Peyer's patch (tissue), 4 donors: ENCODE measurements at regions not wholly inside any gene's neighbourhood (a gene's known extent, or its start where the extent isn't known, plus 50 kb on each side); places are given as distances from the start of the nearest gene placed in this dataset.
"Not testable (repeated sequence)": the region's sequence is repeated elsewhere in the genome, so short reads cannot be mapped to it uniquely, and the experiment has no call there.

Source experiments
- DNase-seq, 3 donors: peaks; one replicate each; pipeline ENCODE4 v3.0.0-alpha.2; 2017 to 2019
- H3K27ac ChIP-seq, 4 donors: fragments of 200-600 bp; sonication (generic); one replicate each; pipeline ENCODE4 v1.5.1; 2016 to 2019
- H3K27me3 ChIP-seq, 2 donors: fragments of 200-600 bp; sonication (generic); one replicate each; pipeline ENCODE4 v1.5.1; 2019
- H3K36me3 ChIP-seq, 3 donors: fragments of 200-600 bp; sonication (generic); one replicate each; pipeline ENCODE4 v1.5.1; 2016 to 2019
- H3K4me1 ChIP-seq, 4 donors: fragments of 200-600 bp; sonication (generic); one replicate each; pipeline ENCODE4 v1.5.1; 2016 to 2019
- H3K4me3 ChIP-seq, 4 donors: fragments of 200-600 bp; sonication (generic); 1 replicate in 3 of 4; 2 replicates in 1 of 4; pipeline ENCODE4 v1.5.1; 2016 to 2019; ENCODE audit warnings: mild to moderate bottlenecking in 1 of 4
- H3K9me3 ChIP-seq, 4 donors: fragments of 200-600 bp; sonication (generic); one replicate each; pipeline ENCODE4 v1.5.1; 2016 to 2019; ENCODE audit warnings: mild to moderate bottlenecking in 1 of 4
- CTCF ChIP-seq, 6 experiments: fragments of 450-650 bp in 4 of 6; fragments of 200-600 bp in 2 of 6; sonication (generic) in 1 of 6; IDR thresholded peaks; one replicate each; pipeline ENCODE4 v1.5.1; 2017 to 2019; ENCODE audit warnings: antibody characterized with exemption in 6 of 6, mild to moderate bottlenecking in 3 of 6, moderate library complexity in 1 of 6
- POLR2A ChIP-seq, 2 donors: fragments of 450-650 bp; IDR thresholded peaks; one replicate each; pipeline ENCODE4 v1.5.1; 2017; ENCODE audit warnings: antibody characterized with exemption in 2 of 2, mild to moderate bottlenecking in 2 of 2, moderate library complexity in 2 of 2

- no peak for DNase-seq
- Histone ChIP-seq H3K27me3 (no peaks in the 10 kb centered on the region), H3K4me1 (no peaks in the 10 kb centered on the region), H3K27ac (no peak overlapping the region), H3K36me3 (no peaks in the 10 kb centered on the region), H3K9me3 (no peaks in the 10 kb centered on the region), H3K4me3 (no peak overlapping the region)
- no peak for TF ChIP-seq CTCF (IDR thresholded peaks at IDR 0.05)
- TF ChIP-seq POLR2A (IDR thresholded peaks at IDR 0.05), result no peak
Observed at GRCh38 chr6:81362246-81362645, 390.2 kb downstream of the TENT5A start.

- H3K4me1 ChIP-seq, result no peaks in the 10 kb centered on the region
- DNase-seq, result no peak
- no peaks in the 10 kb centered on the region for H3K36me3 ChIP-seq
- TF ChIP-seq CTCF (IDR thresholded peaks at IDR 0.05) (no peak), POLR2A (IDR thresholded peaks at IDR 0.05) (no peak)
- no peak overlapping the region for H3K4me3 ChIP-seq
- H3K27me3 ChIP-seq, result no peaks in the 10 kb centered on the region
- H3K9me3 ChIP-seq, result no peaks in the 10 kb centered on the region
- H3K27ac ChIP-seq, result no peak overlapping the region
Observed at GRCh38 chr6:81353262-81353661, 399.2 kb downstream of the TENT5A start.

- not testable (repeated sequence) for H3K27me3 ChIP-seq, H3K9me3 ChIP-seq, DNase-seq, H3K27ac ChIP-seq, H3K4me3 ChIP-seq, H3K4me1 ChIP-seq, H3K36me3 ChIP-seq
Observed at GRCh38 chr6:81344026-81344425, 408.5 kb downstream of the TENT5A start.

GRCh38 chr6:81340946-81341345 lies 411.5 kb downstream of the TENT5A start:
- H3K9me3 ChIP-seq, result peaks cover 0 to 5% (median 0%) of the 10 kb centered on the region in 4 donors
- no peaks in the 10 kb centered on the region for H3K4me1 ChIP-seq
- no peaks in the 10 kb centered on the region for H3K27me3 ChIP-seq
- no peak overlapping the region for H3K27ac ChIP-seq
- TF ChIP-seq CTCF (IDR thresholded peaks at IDR 0.05) (no peak), POLR2A (IDR thresholded peaks at IDR 0.05) (no peak)
- DNase-seq, result no peak
- no peaks in the 10 kb centered on the region for H3K36me3 ChIP-seq
- no peak overlapping the region for H3K4me3 ChIP-seq

GRCh38 chr6:81331526-81331925 lies 421.0 kb downstream of the TENT5A start:
- no peak for TF ChIP-seq CTCF (IDR thresholded peaks at IDR 0.05)
- TF ChIP-seq POLR2A (IDR thresholded peaks at IDR 0.05), result no peak
- Histone ChIP-seq H3K9me3 (peaks cover 0 to 2% (median 0%) of the 10 kb centered on the region in 4 donors), H3K4me3 (no peak overlapping the region), H3K27me3 (no peaks in the 10 kb centered on the region), H3K27ac (no peak overlapping the region), H3K36me3 (no peaks in the 10 kb centered on the region), H3K4me1 (no peaks in the 10 kb centered on the region)
- DNase-seq, result no peak

GRCh38 chr6:81328700-81329099 lies 423.8 kb downstream of the TENT5A start:
- no peaks in the 10 kb centered on the region for H3K36me3 ChIP-seq
- H3K4me3 ChIP-seq, result no peak overlapping the region
- no peak overlapping the region for H3K27ac ChIP-seq
- no peak for TF ChIP-seq POLR2A (IDR thresholded peaks at IDR 0.05)
- TF ChIP-seq CTCF (IDR thresholded peaks at IDR 0.05), result no peak
- no peaks in the 10 kb centered on the region for H3K4me1 ChIP-seq
- DNase-seq, result no peak
- no peaks in the 10 kb centered on the region for H3K27me3 ChIP-seq
- no peaks in the 10 kb centered on the region for H3K9me3 ChIP-seq
